ACHN (cell line): ENCODE measurements at regions not wholly inside any gene's neighbourhood (a gene's known extent, or its start where the extent isn't known, plus 50 kb on each side); places are given as distances from the start of the nearest gene placed in this dataset.

Source experiments
- DNase-seq: peaks from one replicate; pipeline ENCODE4 v3.0.0-alpha.2; 2015
- in situ Hi-C: cut with HindIII; loops from 2 replicates; pipeline ENCODE4 v1.10.0; 2017; ENCODE audit warnings: low sequenced_read_pairs, low pct_ligation_motif_present, low pct_unique_long_range_greater_than_20kb

DNA sequence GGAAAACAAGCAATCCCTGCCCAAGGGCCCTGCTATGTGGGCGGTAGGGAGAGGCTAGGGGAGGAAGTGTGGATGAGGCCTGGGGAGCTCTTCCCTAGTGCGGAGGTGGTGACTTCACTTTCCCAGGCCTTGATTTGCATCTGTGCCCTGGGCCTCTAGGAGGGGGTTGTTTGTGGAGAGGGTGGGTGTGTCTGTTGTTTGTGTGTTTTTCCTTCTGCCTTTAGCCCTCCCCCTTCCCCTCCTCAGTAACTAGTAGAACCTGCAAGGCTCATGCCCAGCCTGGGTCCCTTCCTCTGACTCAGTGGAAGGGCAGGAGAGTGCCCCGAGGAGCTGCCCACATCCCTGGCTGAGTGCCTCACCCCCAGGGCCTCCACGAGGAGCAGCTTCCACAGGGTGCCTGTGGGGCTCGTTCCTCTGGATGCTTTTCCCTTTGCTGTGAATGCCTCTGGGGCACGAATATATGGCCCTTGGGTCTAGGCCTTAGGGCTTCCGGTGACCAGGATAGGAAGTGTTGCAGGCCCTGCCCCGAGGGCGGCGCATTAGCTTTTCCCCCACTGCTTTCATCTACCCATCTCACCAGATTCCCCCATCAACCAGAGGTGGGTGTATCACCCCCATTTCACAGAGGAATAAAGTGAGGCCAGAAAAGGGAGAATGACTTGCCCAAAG, 89.4 kb upstream of the DUSP5 start:
- in situ Hi-C loops = no loop called here
- DNase-seq = no peak

DNA sequence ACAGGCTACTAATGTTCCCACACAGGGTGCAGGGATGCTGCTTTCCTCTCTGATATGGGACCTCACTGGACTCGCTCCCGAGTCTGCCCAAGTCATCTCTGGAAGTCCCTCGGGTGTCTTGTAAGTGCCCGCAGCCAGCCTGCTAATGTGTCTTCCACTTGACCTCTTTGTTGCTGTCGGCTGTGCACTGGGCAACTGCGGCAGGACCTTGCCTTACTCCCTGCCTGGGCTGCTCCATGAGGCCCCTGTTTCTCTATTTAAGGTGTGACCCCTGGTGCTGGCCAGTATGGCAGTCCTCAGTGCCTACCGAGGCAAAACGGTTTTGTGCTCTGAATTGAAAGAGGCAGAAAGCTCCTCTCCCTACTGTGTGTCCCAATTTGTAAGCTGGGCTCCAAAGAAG, 88.8 kb upstream of the DUSP5 start:
- no peak for DNase-seq
- in situ Hi-C loops = no loop called here

DNA sequence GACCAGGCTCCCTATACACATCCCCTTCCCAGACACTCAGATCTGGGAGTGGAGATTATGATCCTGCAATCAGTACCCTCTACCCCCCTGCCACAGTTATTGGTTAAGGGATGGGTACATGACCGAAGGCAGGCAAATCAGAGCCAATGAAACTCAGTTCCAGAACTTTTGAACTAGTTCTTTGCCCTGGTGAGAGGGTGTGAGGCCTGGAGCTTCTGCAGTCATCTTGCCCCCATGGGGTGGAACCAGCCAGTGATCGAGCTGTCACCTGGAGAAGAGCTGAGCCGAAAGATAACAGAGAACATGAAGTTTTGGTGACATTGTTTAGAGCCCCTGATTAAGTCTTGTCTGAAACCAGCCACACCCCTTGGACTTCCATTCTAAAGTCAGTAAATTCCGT, 88.2 kb upstream of the DUSP5 start:
- in situ Hi-C loops = no loop called here
- peak; percentile 9 for DNase-seq

DNA sequence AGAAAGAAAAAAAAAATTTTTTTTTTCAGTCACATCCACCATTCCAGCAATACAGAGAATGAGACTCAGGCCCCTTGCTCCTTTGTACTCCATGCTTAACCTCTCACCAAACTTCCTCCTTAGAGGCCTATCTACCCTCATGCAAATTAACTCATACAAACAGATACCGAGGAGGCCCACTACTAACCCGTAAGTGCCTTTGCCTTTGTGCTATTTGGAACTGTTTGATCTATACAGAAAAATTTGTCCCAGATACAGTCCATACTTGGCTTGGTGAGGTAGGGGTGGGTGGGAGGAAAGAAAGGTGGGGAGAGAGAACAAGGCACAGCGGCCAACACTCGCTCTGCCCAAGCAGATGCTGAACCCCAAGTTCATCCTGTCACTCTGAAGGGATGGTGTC, 87.8 kb upstream of the DUSP5 start:
- DNase-seq = peak; percentile 18
- in situ Hi-C loops = no loop called here

DNA sequence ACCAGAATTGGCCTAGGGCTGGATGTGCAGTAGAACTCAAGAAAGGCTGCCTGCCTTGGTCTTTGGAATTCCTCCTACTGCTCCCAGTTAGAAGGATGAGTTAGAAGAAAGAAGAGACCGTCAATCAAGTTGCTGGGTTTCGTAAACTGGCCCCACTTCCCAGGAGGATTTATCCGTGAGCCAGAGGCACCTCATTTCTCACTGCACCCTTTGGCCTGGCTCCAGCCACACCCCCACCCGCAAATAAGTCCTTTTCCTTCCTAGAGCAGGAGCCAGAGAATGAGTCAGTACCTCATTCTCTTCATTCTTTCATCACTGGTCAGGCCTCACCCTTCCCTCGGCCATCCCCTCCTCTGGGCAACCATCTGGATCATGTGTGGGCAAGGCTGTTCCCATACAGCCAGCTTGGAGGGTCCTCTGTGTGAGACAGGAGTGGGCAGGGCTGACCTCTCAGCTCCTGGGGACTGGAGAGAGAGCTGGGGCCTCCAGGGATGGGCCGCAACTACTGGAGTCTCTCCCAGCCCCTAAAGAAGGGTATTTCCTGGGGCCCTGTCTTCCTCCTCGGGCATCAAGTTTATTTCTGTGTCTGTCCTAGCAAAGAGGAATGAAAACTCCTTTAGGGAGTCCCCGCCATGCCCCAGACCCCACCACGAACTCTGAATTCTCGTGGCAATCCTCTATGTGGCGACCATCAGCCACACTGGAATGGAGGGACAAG, 87.2 kb upstream of the DUSP5 start:
- DNase-seq = peak; percentile 99
- in situ Hi-C loops = no loop called here

DNA sequence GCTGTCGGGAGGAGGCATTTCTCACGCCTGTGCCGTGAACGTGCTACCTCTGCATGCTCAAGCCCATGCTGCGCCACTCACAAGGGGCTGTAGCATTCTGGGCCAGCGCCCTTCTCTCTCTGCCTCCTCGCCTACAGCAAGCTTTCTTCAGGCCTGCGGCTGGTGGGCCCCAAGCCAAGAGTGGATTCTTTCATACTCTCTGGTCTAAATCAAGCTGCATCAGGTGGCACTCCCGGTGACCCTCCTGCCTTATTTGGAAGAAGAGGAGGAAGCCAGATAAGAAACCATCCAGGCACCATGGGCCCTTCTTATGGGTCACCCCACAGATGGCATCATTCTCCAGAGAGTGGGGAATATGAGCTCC, 86.7 kb upstream of the DUSP5 start:
- in situ Hi-C loops = no loop called here
- DNase-seq = peak; percentile 75

DNA sequence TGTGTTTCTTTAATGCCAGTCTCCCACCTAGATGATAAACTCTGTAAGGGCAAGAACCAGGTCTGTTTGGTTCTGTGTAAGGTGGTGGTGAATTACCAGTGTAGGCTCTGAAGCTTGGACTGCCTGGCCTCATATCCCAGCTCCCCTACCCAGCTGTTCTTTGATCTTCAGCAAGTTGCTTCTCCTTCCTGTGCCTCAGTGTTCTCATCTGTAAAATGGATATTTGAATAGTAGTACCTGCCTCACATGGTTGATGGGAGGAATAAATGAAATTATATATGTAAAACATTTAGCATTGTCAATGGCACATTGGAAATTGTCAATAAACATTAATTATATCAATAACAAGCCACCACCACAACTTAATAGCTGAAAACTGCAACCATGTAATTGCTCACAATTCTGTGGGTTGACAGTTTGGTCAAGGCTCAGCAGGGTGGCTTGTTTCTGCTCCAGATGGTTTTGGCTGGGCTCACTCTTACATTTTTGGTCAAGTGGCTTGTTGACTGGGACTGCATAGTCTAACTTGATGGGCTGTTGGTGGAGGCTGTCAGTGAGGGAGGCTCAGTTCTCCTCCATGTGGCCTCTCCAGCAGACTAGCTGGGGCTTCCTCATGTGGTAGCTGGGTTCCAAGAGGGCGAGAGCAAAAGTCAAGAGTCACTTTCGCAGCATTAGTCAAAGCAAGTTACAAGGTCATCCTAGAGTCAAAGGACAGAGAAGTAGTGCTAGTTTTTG, 84.5 kb upstream of the DUSP5 start:
- peak; percentile 14 for DNase-seq
- in situ Hi-C loops = no loop called here

DNA sequence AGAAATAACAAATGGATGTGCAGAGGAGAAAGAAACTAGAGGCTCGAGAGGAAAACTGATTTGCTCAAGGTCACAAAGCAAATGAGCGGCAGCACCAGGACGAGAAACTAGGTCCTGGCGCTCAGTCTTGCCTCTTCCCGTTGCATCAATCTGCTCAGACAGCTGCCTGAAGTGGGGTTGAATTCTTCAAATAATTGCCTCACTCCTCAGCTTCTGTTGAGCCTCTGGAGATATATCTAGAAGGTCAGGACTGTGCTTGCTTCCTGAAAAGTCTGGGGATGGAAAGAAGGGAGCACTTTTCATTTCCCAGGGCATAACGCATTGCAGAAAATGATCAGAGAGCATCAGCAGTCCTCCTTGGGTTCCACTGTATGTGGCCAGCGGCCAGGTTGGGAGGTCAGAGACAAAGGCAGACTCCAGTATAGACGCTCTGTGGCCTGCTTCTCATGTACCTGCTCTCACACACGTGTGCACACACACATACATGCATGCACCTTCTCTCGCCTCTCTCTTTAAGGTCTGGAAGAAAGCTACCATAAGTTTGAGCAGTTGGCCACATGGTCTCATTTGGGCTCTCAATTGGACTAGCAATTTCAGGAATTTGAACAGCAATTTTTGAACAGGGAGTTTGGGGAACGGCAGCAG, 83.7 kb upstream of the DUSP5 start:
- DNase-seq = peak; percentile 41
- in situ Hi-C loops = no loop called here

DNA sequence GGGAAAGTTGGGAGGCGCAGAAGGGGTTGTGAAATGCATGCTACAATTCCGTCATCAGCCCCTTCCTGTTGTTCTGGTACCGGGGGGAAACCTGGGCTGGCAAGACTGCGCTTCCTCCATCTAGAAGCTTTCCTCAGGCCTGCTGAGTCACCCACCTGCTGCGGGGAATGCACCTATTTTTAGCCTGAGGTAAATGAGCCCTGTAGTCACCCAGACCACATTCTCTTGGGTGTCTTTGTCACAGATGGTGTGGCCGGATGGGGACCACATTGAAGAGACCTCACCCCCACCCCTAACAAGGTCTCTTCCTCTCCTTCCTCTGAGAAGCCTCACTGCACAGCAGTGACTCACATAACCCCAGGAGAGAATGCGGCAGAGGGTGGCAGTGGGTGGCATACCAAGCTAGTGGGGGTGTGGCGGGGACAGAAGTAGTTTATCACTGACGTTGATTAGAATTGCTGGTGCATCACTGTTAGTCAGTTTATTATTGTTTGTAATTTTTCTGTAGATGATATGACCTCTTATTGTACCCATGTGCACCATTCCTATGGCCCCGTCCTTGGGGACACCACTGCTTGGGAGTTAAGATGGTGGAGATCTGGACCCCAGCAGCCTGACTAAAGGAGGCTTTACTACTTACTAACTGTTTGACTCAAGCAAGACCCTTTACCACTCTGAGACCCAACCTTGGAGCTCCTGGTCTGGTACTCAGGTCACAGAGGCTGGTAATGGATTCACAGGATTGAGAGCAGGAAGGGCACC, 83.0 kb upstream of the DUSP5 start:
- in situ Hi-C loops = no loop called here
- DNase-seq = peak; percentile 90

DNA sequence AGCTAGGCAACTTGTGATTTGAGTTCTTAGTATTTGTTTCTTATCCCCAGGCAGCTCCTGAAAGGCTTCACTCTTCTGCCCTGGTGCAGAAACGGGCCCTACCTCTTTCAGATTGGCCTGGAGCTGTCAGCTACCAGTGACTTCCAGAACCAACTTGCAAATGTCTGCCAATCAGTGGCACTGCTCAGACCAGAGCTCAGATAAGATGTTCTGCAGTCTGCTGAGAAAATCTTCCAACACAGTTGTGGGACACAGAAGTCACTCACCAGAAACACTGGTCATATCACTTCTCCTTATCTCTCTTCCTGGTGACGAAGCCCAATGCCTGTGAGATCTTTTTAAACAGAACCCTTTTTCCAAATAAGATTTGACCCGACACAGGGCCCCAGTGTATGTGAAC, 81.9 kb upstream of the DUSP5 start:
- in situ Hi-C loops = no loop called here

DNA sequence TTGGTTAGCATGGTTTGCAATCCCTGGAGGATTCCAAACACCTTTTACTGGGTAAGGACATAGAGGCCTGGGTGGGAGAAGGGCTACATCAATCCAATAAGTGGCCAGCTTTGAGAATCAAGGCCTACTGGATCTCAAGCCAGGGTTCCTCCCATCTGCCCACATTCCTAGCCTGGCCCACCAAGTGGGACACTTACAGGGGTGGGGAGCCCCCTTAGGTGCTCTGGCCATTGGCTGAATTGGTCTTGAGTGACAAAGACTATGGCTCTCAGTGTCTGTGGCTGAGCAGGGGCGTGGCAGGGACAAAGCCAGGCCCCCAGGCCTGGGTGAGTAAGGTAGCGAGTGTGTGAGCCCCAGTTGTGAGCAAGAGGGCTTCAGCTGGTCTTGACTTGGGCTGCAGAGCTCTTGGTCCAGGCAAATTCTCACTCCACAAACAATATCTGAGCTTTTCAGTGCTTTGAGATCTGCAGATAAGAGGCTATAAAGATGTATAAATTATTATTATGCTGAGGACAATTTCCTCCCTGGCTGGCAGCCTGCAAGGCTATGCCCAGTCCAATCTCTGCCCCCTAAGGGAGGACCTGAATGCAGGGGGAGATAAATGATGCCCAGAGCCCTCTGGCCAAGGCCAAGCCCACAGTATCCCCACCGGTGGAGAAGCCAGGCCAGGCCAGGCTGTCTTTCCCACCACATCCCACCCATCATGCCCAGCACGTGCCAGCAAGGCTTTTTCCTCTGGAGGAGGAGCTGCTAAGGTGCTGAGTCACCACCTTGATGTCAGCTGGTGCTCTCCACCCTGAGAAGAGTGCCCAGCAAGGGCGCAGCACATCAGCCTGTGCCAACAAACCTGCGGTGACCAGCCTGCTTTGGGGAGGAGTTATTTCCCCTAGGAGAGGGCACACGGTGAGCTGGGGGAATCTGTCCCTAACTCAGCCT, 80.7 kb upstream of the DUSP5 start:
- in situ Hi-C loops = no loop called here
- peak; percentile 44 for DNase-seq

More for the DNA sequence above, 81.9 kb upstream of the DUSP5 start:
- DNase-seq = no peak

DNA sequence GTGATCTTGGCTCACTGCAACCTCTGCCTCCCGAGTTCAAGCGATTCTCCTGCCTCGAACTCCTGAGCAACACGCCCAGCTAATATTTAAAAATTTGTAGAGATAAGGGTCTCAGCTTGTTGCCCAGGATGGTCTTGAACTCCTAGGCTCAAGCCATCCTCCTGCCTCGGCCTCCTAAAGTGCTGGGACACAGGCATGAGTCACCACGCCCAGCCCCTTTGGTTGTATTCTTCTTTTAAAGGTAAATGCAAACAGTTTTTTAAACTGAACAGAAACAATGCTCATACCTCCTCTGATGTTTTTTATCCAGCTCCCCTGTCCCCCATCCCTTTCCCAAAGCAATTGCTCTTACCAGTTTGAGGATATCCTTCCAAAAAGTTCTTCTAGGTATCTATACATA, 79.5 kb upstream of the DUSP5 start:
- no peak for DNase-seq
- in situ Hi-C loops = no loop called here

DNA sequence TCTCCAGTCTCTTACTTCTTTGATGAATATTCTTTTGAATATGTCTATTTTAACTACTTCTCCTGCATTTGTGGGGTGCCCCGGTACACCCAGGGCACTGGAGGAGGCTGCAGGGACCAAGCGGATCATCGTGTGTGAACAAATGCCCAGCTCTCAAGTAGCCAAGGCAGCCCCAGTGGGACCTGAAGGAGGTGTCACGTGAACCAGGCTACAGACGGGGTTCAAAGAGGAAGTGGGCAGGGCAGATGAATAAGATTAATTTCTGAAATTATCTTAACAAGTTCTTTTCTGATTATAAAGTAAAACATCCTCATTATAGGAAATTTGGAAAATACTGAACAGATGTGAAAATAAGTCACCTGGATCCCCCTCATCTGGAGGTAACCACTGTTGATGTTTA, 78.4 kb upstream of the DUSP5 start:
- DNase-seq = no peak

DNA sequence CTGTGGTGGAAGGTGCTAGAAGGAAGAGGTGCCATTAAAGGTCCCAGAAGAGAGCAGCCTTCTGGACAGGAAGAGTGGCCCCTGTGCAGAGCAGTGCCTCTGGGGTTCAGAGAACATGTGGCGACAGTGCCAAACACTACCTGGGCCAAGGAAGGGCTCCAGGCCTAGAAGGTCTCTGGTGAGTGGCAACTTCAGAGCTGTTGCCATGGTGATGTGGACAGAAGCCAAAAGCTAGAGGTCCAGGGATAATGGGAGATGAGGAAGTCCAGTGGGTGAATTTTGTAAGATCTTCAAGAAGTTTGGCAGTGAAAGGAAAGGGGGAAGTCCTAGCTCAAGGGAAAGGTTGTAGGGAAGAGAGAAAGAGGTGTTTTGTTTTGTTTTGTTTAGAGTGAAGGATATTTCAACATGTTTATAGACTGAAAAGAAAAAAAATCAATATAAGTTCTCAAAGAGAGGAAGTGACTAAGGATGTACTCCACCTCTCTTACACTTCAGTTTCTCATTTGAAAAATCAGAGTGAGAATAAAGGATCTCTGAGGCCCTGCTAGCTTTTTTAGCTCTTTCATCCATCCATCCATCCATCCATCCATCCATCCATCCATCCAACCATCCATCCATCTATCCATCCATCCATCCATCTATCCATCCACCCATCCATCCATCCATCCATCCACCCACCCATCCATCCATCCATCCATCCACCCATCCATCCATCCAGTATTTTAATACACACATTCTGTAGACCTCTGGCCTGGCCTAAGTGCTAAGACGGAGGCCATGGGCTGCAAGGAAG, 77.1 kb upstream of the DUSP5 start:
- in situ Hi-C loops = no loop called here
- DNase-seq = no peak

More for the DNA sequence above, 78.4 kb upstream of the DUSP5 start:
- in situ Hi-C loops = no loop called here

DNA sequence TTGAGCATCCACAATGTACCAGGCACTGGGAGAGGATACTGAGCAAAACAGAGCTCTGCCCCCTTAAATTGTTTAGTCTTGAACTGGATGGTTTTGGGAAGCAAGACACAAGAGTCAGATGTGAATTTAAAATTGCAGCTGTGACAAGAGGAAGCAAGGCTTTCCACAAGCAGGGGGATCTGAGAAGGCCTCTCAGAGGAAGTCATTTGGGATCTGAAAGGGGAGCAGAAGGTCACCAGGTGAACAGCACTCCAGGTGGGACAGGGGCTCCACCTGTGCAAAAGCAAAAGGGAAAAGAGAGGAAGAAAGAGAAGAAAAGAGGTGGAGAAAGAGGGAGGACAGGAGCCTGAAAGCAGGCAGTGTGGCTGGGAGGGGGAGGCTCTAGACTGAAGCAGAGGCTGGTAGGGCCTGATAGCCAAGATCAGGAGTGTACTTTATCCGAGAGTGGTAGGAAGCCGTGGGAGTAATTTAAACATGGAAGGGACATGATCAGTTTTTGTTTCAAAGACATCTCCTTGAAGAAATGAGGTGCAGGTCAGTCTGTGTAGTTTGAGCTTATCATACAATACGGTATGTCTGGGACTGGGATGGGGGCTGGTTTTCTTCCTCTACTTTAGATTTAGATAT, 76.1 kb upstream of the DUSP5 start:
- in situ Hi-C loops = no loop called here
- no peak for DNase-seq

DNA sequence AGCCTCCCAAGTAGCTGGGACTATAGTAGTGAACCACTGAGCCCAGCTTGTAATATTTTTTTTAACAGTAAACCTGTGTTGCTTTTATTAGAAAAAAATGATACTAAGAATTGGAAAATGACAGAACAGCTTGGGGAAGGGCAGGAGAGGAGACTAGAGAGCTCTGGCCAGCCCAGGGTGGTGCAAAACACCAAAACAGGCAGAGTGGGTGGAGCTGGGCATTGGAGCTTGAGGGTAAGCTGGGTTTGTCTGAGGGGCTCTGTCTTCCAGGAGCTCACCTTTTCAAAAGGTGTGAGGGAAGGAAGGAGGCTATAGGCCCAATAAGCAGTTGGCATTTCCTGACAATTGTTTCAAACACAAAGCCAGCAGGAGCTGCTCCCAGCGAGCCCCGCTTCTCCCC, 75.2 kb upstream of the DUSP5 start:
- no peak for DNase-seq
- in situ Hi-C loops = no loop called here

DNA sequence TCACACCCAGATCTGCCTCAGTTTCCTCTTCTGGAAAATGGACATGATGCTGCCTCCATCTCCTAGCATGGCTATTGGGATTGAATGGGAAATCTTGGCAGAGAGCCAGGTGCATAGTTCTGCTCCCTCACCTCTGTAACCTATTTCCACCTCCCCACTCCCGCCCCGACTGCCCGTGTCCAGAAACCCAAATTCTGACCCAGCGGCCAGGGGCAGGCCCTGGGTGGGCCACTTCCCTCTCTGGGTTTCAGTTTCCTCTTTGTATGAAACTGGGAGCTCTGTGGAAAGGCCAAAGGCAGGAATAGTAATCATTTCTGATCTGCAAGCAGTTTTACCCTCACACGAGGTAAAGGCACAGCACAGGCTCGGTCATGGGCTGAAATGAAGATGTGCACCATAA, 74.1 kb upstream of the DUSP5 start:
- DNase-seq = no peak
- in situ Hi-C loops = no loop called here
